Ramos (cell line): ENCODE measurements at regions not wholly inside any gene's neighbourhood (a gene's known extent, or its start where the extent isn't known, plus 50 kb on each side); places are given as distances from the start of the nearest gene placed in this dataset.

Experiments
- in situ Hi-C: fragments of 300-500 bp; cut with MboI; formaldehyde crosslinking; loops from one replicate; pipeline ENCODE4 v1.14.3; 2022; ENCODE audit warnings: low sequenced_read_pairs; ENCODE audit not compliant: unreplicated experiment

DNA sequence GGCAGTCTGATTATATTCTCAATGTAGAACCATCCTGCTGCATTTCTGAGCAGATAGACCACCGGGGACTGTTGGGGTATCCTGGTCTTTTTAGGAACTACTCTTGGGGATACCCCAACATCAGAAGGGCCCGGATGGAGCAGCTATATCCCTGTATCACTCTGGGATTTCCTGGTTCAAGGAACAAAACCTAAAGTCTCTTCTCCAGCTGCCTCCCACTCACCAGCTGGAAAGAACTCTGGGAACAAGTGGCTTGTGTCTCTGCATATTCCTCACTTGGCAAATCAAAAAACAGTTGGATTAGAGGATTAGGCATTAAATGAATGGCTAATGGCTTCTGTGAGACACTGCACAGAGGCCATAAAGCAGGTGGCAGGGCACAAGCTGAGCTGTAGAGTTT lies 62.3 kb upstream of the HS3ST2 start:
- in situ Hi-C loops = no loop called here

DNA sequence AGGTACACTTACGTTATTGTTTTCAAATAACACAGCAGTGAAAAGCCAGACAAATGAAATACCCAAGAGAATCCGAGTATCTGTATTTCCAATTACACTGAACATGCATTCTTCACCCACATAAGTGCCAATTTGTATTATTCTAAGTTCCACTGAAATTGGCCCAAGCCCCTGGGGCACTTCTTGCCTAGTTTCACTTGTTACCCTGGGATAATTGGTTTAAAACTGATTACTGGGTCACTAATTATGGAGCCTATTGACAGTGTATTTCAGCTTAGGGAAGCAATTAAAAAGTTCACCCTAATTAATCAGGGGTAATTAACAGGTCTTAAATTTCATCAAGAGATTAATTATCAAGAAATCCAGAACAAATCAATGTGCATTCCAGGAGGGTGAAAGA lies 60.5 kb upstream of the HS3ST2 start:
- in situ Hi-C loops = no loop called here

- in situ Hi-C loops = no loop called here
These were observed 59.4 kb upstream of the HS3ST2 start for GRCh38 chr16:22754577-22754976.

DNA sequence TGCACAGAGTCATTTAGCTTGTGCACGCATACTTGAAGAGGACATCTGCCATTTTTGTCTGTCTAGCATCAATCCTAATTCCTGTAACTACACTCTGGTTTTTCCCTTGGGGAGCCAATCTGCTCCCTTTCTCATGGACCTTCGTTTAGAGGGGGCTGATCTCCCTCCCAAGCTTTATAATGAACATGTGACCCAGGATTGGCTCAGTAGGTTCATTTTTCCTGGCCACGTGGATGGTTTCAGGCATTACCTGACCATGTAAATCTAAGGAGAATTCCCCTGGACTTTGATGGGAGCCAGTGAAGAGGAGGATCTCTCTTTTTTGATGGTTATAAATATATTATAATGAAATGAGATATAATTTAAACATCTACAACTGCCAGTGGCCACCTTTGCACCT lies 56.8 kb upstream of the HS3ST2 start:
- in situ Hi-C loops = no loop called here

GRCh38 chr16:22762486-22762885 lies 51.5 kb upstream of the HS3ST2 start:
- in situ Hi-C loops = no loop called here

GRCh38 chr16:22763437-22764080 lies 50.4 kb upstream of the HS3ST2 start:
- in situ Hi-C loops = no loop called here
